HG03280 (cell line): ENCODE measurements at regions not wholly inside any gene's neighbourhood (a gene's known extent, or its start where the extent isn't known, plus 50 kb on each side); places are given as distances from the start of the nearest gene placed in this dataset.

ENCODE experiments used
- ATAC-seq: cut with Tn5 transposase; IDR thresholded peaks from one replicate; pipeline ENCODE4 v1.9.1; 2021; ENCODE audit warnings: mild to moderate bottlenecking, moderate library complexity; ENCODE audit not compliant: unreplicated experiment

GRCh38 chr13:34217343-34218025 lies 399.5 kb downstream of the RFC3 start:
- no peak for ATAC-seq

- ATAC-seq: no peak
These were observed 406.0 kb downstream of the RFC3 start for GRCh38 chr13:34223984-34224383.

- no peak for ATAC-seq
These were observed 406.9 kb downstream of the RFC3 start for GRCh38 chr13:34224877-34225276.

- no peak for ATAC-seq
These were observed 412.3 kb downstream of the RFC3 start for GRCh38 chr13:34230271-34230670.

- ATAC-seq: no peak
These were observed 423.4 kb downstream of the RFC3 start for GRCh38 chr13:34241332-34241731.

- ATAC-seq: no peak
These were observed 425.5 kb downstream of the RFC3 start for GRCh38 chr13:34243403-34243802.

- ATAC-seq: no peak
These were observed 428.6 kb downstream of the RFC3 start for GRCh38 chr13:34246511-34246910.

GRCh38 chr13:34247596-34247995 lies 429.6 kb downstream of the RFC3 start:
- ATAC-seq: no peak

GRCh38 chr13:34249546-34250039 lies 431.6 kb downstream of the RFC3 start:
- ATAC-seq: no peak

- no peak for ATAC-seq
These were observed 432.3 kb downstream of the RFC3 start for GRCh38 chr13:34250151-34250670.

GRCh38 chr13:34254366-34254765 lies 436.4 kb downstream of the RFC3 start:
- ATAC-seq: no peak

- ATAC-seq: no peak
These were observed 437.8 kb downstream of the RFC3 start for GRCh38 chr13:34255711-34256110.

GRCh38 chr13:34256236-34256635 lies 438.3 kb downstream of the RFC3 start:
- no peak for ATAC-seq

GRCh38 chr13:34257966-34258365 lies 440.0 kb downstream of the RFC3 start:
- no peak for ATAC-seq

GRCh38 chr13:34258646-34259386 lies 440.9 kb downstream of the RFC3 start:
- no peak for ATAC-seq

GRCh38 chr13:34263681-34264080 lies 445.7 kb downstream of the RFC3 start:
- no peak for ATAC-seq

- no peak for ATAC-seq
These were observed 447.2 kb downstream of the RFC3 start for GRCh38 chr13:34265046-34265679.

GRCh38 chr13:34276764-34277163 lies 458.8 kb downstream of the RFC3 start:
- ATAC-seq: no peak

GRCh38 chr13:34277936-34278335 lies 460.0 kb downstream of the RFC3 start:
- no peak for ATAC-seq

GRCh38 chr13:34278780-34279179 lies 460.8 kb downstream of the RFC3 start:
- ATAC-seq: no peak

- no peak for ATAC-seq
These were observed 472.7 kb downstream of the RFC3 start for GRCh38 chr13:34290661-34291060.
